Gastroesophageal sphincter (tissue), 4 donors: ENCODE measurements at regions not wholly inside any gene's neighbourhood (a gene's known extent, or its start where the extent isn't known, plus 50 kb on each side); places are given as distances from the start of the nearest gene placed in this dataset.

Experiments
- ATAC-seq: fragments of 150-250 bp; one replicate; pipeline ENCODE4 v1.9.1; 2016; ENCODE audit warnings: mild to moderate bottlenecking, moderate library complexity
- H3K27ac ChIP-seq, 4 donors: fragments of 200-600 bp; sonication (generic) in 3 of 4; 1 replicate in 3 of 4; 2 replicates in 1 of 4; pipeline ENCODE4 v1.5.1; 2016 to 2019
- H3K27me3 ChIP-seq: fragments of 200-600 bp; sonication (generic); one replicate; pipeline ENCODE4 v1.5.1; 2019
- H3K36me3 ChIP-seq, 2 donors: fragments of 200-600 bp; sonication (generic); one replicate each; pipeline ENCODE4 v1.5.1; 2019; ENCODE audit warnings: control low read depth in 1 of 2
- H3K4me1 ChIP-seq, 3 donors: fragments of 200-600 bp; sonication (generic); 1 replicate in 2 of 3; 2 replicates in 1 of 3; pipeline ENCODE4 v1.5.1; 2016 to 2019; ENCODE audit warnings: control low read depth in 2 of 3
- H3K4me3 ChIP-seq, 2 donors: fragments of 200-600 bp; sonication (generic); one replicate each; pipeline ENCODE4 v1.5.1; 2019; ENCODE audit warnings: mild to moderate bottlenecking in 1 of 2, moderate library complexity in 1 of 2
- H3K9me3 ChIP-seq, 3 donors: fragments of 200-600 bp; sonication (generic); one replicate each; pipeline ENCODE4 v1.5.1; 2017 to 2019; ENCODE audit warnings: control low read depth in 2 of 3
- EP300 ChIP-seq: sonication (generic); formaldehyde crosslinking; IDR thresholded peaks from one replicate; pipeline ENCODE4 v1.6.1; 2017; ENCODE audit warnings: antibody characterized with exemption, mild to moderate bottlenecking
- POLR2A ChIP-seq, 2 donors: fragments of 450-650 bp; IDR thresholded peaks; one replicate each; pipeline ENCODE4 v1.6.1; 2017; ENCODE audit warnings: antibody characterized with exemption in 2 of 2, mild to moderate bottlenecking in 2 of 2, moderate library complexity in 1 of 2
- POLR2AphosphoS5 ChIP-seq: sonication (generic); formaldehyde crosslinking; IDR thresholded peaks from one replicate; pipeline ENCODE4 v1.6.1; 2017; ENCODE audit warnings: antibody characterized with exemption
- WGBS, 2 donors: methylation state at CpG; one replicate each; pipeline ENCODE4 v1.1.5; 2018; ENCODE audit warnings: low coverage in 1 of 2; 5-methylcytosine and 5-hydroxymethylcytosine counted together
- TF ChIP-seq, protein P1 (sequence below), 4 experiments: fragments of 200-600 bp in 2 of 4; fragments of 450-650 bp in 2 of 4; sonication (generic) in 1 of 4; IDR thresholded peaks; one replicate each; pipeline ENCODE4 v1.5.1; 2017 to 2019; ENCODE audit warnings: antibody characterized with exemption in 4 of 4, mild to moderate bottlenecking in 2 of 4, moderate library complexity in 2 of 4

DNA sequence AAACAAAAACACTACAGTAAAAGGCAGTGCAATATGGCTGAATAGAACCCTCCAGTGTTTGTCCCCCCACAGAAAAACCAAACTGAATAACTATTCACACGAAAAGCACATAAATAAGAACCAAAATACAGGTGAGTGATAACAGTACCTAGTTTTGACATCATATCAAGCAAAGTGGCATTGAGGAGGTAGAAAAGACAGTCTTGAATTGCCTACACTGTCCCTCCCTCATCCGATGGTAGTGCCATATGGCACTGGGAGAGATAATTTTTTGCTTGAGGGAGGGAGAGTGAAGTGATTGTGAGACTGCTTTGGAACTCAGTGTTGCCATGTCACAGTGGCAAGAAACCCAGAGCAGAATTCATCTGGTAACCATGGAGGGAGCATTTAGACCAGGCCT, 99.2 kb downstream of the GPR174 start:
- no peaks in the 10 kb centered on the region for H3K9me3 ChIP-seq
- H3K36me3 ChIP-seq = no peaks in the 10 kb centered on the region
- no peaks in the 10 kb centered on the region for H3K27me3 ChIP-seq
- H3K4me3 ChIP-seq = no peak overlapping the region
- H3K27ac ChIP-seq = no peak overlapping the region
- no peak for ATAC-seq
- WGBS, 2 donors = 73 to 83% methylated on average over 2 of the region's 2 CpGs
- no peaks in the 10 kb centered on the region for H3K4me1 ChIP-seq
- TF ChIP-seq POLR2A (IDR thresholded peaks at IDR 0.05) (no peak), EP300 (no peak), POLR2AphosphoS5 (no peak)
- TF ChIP-seq, protein P1, sequence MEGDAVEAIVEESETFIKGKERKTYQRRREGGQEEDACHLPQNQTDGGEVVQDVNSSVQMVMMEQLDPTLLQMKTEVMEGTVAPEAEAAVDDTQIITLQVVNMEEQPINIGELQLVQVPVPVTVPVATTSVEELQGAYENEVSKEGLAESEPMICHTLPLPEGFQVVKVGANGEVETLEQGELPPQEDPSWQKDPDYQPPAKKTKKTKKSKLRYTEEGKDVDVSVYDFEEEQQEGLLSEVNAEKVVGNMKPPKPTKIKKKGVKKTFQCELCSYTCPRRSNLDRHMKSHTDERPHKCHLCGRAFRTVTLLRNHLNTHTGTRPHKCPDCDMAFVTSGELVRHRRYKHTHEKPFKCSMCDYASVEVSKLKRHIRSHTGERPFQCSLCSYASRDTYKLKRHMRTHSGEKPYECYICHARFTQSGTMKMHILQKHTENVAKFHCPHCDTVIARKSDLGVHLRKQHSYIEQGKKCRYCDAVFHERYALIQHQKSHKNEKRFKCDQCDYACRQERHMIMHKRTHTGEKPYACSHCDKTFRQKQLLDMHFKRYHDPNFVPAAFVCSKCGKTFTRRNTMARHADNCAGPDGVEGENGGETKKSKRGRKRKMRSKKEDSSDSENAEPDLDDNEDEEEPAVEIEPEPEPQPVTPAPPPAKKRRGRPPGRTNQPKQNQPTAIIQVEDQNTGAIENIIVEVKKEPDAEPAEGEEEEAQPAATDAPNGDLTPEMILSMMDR (IDR thresholded peaks at IDR 0.05) = no peak

DNA sequence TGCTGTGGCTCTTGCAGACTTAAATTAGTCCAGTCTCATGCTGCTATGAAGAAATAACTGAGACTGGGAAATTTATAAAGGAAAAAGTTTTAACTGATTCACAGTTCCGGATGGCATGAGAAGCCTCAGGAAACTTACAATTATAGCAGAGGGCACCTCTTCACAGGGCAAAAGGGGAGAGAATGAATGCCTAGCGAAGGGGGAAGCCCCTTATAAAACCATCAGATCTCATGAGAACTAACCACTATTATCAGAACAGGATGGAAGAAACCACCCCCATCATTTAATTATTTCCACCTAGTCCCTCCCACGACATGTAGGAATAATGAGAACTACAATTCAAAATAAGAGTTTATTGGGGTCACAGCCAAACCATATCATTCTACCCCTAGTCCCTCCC, 91.4 kb downstream of the GPR174 start:
- Histone ChIP-seq H3K27me3 (no peaks in the 10 kb centered on the region), H3K27ac (no peak overlapping the region), H3K4me3 (no peak overlapping the region), H3K9me3 (no peaks in the 10 kb centered on the region), H3K4me1 (no peaks in the 10 kb centered on the region), H3K36me3 (no peaks in the 10 kb centered on the region)
- TF ChIP-seq POLR2A (IDR thresholded peaks at IDR 0.05) = no peak
- TF ChIP-seq, protein P1 (IDR thresholded peaks at IDR 0.05) = no peak
- TF ChIP-seq EP300 = no peak
- TF ChIP-seq POLR2AphosphoS5 = no peak
- ATAC-seq = no peak
- 71% methylated on average over 3 of the region's 3 CpGs; no CpG with 5 or more reads in 1 of the 2 donors for WGBS, 2 donors

DNA sequence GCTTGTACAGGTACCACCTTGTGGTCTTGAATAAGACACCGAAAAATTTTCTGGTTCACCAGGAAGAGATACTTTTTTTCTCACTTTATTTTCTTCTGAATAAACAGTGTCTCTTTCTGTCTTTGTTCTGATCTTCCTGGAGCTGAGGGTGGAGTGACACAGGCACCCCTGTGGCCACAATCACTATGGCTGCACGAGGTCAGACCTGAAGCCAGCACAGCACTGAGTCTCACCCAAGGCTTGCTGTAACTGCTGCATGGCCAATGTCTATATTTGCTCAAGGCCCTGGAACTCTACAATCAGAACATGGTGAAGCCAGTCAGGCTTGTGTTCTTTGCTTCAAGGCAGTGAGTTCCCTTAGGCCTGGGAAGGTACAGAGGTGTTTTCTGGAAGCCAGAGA, 87.2 kb downstream of the GPR174 start:
- no peaks in the 10 kb centered on the region for H3K27me3 ChIP-seq
- WGBS, 2 donors = no CpG with 5 or more reads among the region's 2 CpGs
- ATAC-seq = no peak

More for the DNA sequence above, 87.2 kb downstream of the GPR174 start:
- TF ChIP-seq POLR2AphosphoS5 (no peak), EP300 (no peak), POLR2A (IDR thresholded peaks at IDR 0.05) (no peak)
- TF ChIP-seq, protein P1 (IDR thresholded peaks at IDR 0.05) = no peak
- Histone ChIP-seq H3K4me1 (no peaks in the 10 kb centered on the region), H3K36me3 (no peaks in the 10 kb centered on the region), H3K4me3 (no peak overlapping the region), H3K9me3 (no peaks in the 10 kb centered on the region), H3K27ac (no peak overlapping the region)
